ENCODE measurements at regions not wholly inside any gene's neighbourhood (a gene's known extent, or its start where the extent isn't known, plus 50 kb on each side); places are given as distances from the start of the nearest gene placed in this dataset.

- TF ChIP-seq POLR2A (IDR thresholded peaks at IDR 0.05) = no peak
- TF ChIP-seq, protein P1, sequence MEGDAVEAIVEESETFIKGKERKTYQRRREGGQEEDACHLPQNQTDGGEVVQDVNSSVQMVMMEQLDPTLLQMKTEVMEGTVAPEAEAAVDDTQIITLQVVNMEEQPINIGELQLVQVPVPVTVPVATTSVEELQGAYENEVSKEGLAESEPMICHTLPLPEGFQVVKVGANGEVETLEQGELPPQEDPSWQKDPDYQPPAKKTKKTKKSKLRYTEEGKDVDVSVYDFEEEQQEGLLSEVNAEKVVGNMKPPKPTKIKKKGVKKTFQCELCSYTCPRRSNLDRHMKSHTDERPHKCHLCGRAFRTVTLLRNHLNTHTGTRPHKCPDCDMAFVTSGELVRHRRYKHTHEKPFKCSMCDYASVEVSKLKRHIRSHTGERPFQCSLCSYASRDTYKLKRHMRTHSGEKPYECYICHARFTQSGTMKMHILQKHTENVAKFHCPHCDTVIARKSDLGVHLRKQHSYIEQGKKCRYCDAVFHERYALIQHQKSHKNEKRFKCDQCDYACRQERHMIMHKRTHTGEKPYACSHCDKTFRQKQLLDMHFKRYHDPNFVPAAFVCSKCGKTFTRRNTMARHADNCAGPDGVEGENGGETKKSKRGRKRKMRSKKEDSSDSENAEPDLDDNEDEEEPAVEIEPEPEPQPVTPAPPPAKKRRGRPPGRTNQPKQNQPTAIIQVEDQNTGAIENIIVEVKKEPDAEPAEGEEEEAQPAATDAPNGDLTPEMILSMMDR (IDR thresholded peaks at IDR 0.05) = no peak
Measured at GRCh38 chr4:136946307-136946907, 585.9 kb downstream of the PCDH18 start.
